Activated CD8-positive, alpha-beta T cell treated with anti-CD3 and anti-CD28 coated beads for 36 hours (primary cell): ENCODE measurements at regions not wholly inside any gene's neighbourhood (a gene's known extent, or its start where the extent isn't known, plus 50 kb on each side); places are given as distances from the start of the nearest gene placed in this dataset.

ENCODE experiments used
- ATAC-seq: fragments of 200-7000 bp; cut with Tn5 transposase; one replicate; pipeline ENCODE4 v1.10.0; 2021; ENCODE audit warnings: mild to moderate bottlenecking, moderate library complexity
- CTCF ChIA-PET: fragments of 350-600 bp; sonication (Branson Sonifier 250); formaldehyde crosslinking; loops from one replicate; lab custom pipeline; 2021; ENCODE audit warnings: antibody characterized with exemption; lab: Charles Lee
- POLR2A ChIA-PET: fragments of 350-600 bp; sonication (Branson Sonifier 250); formaldehyde crosslinking; loops from one replicate; lab custom pipeline; 2021; ENCODE audit warnings: antibody characterized with exemption; lab: Charles Lee
- DNase-seq: peaks from one replicate; pipeline ENCODE4 v3.0.0-alpha.2; 2020
- H3K27ac Mint-ChIP-seq: one replicate; pipeline ENCODE4 v1.8.0; 2021; ENCODE audit warnings: mild to moderate bottlenecking, mixed read lengths
- H3K27me3 Mint-ChIP-seq: one replicate; pipeline ENCODE4 v1.8.0; 2021; ENCODE audit warnings: mixed read lengths
- H3K36me3 Mint-ChIP-seq: one replicate; pipeline ENCODE4 v1.8.0; 2021; ENCODE audit warnings: low read depth, mixed read lengths
- H3K4me1 Mint-ChIP-seq: one replicate; pipeline ENCODE4 v1.8.0; 2021; ENCODE audit warnings: low read depth, mixed read lengths
- H3K4me3 Mint-ChIP-seq: one replicate; pipeline ENCODE4 v1.8.0; 2021; ENCODE audit warnings: mild to moderate bottlenecking, moderate library complexity, mixed read lengths
- H3K9me3 Mint-ChIP-seq: one replicate; pipeline ENCODE4 v1.8.0; 2021; ENCODE audit warnings: mixed read lengths
- CTCF ChIP-seq: fragments of 200-600 bp; IDR thresholded peaks from one replicate; pipeline ENCODE4 v1.8.0; 2022; ENCODE audit warnings: antibody characterized with exemption, mild to moderate bottlenecking
- intact Hi-C: fragments of 100-400 bp; cut with micrococcal nuclease; formaldehyde crosslinking; loops from one replicate; pipeline ENCODE4 v1.10.0; 2022

GRCh38 chr1:106961646-106962045 lies 94.8 kb upstream of the PRMT6 start:
- no peaks in the 10 kb centered on the region for H3K27me3 Mint-ChIP-seq
- no peaks in the 10 kb centered on the region for H3K36me3 Mint-ChIP-seq
- no peaks in the 10 kb centered on the region for H3K4me1 Mint-ChIP-seq
- DNase-seq, result no peak
- H3K4me3 Mint-ChIP-seq, result no peak overlapping the region
- POLR2A ChIA-PET, result no interaction called here
- H3K9me3 Mint-ChIP-seq, result no peaks in the 10 kb centered on the region
- intact Hi-C loops, result no loop called here
- CTCF ChIA-PET, result no interaction called here
- no peak for ATAC-seq
- no peak for TF ChIP-seq CTCF
- no peak overlapping the region for H3K27ac Mint-ChIP-seq

- TF ChIP-seq CTCF, result no peak
- intact Hi-C loops, result no loop called here
- Mint-ChIP-seq H3K27ac (no peak overlapping the region), H3K27me3 (no peaks in the 10 kb centered on the region), H3K4me3 (no peak overlapping the region), H3K4me1 (no peaks in the 10 kb centered on the region), H3K36me3 (no peaks in the 10 kb centered on the region), H3K9me3 (no peaks in the 10 kb centered on the region)
- ChIA-PET POLR2A (no interaction called here), CTCF (no interaction called here)
- ATAC-seq (no peak), DNase-seq (no peak)
Measured at GRCh38 chr1:106962591-106962990, 93.9 kb upstream of the PRMT6 start.

DNA sequence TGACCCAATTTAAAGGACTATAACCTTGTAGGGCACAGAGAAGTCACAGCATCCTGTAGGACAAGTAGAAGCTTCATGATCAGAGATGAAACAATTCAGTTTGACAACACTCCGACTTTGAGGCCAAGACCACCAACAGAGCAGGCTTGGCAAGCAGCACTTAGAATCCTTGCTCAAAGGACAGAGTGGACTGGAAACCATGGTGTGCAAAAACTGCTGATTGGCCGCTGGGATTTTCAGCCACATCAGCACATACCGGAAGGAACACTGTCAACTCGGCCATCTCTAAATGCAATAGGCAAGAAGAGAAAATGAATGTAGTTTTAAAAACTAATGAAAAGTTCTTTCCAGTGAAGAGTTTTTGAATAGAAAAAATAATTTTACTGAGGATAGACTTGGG lies 92.0 kb upstream of the PRMT6 start:
- Mint-ChIP-seq H3K27ac (no peak overlapping the region), H3K4me1 (no peaks in the 10 kb centered on the region), H3K36me3 (no peaks in the 10 kb centered on the region), H3K9me3 (no peaks in the 10 kb centered on the region), H3K4me3 (no peak overlapping the region), H3K27me3 (no peaks in the 10 kb centered on the region)
- no peak for TF ChIP-seq CTCF
- intact Hi-C loops, result no loop called here
- DNase-seq, result no peak
- CTCF ChIA-PET, result no interaction called here
- POLR2A ChIA-PET, result no interaction called here
- ATAC-seq, result no peak

DNA sequence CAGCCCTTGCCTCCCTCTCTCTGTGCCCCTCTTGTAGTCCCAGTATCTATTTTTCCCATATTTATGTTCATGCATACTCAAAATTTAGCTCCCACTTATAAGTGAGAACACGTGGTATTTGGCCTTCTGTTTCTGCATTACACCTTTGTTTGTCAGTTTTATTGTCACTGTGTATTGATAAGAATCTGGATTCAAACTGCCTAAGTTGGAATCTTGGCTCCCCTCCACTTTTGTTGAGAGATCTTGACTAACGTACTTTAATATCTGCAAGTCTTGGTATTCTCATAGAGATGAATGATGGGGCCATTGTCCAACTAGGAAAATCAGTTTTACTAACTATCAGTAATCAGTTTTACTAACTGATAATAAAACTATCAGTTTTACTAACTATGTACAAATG lies 87.8 kb upstream of the PRMT6 start:
- intact Hi-C loops, result no loop called here
- ChIA-PET CTCF (no interaction called here), POLR2A (no interaction called here)
- H3K27me3 Mint-ChIP-seq, result no peaks in the 10 kb centered on the region
- no peak for TF ChIP-seq CTCF
- no peaks in the 10 kb centered on the region for H3K9me3 Mint-ChIP-seq
- H3K36me3 Mint-ChIP-seq, result no peaks in the 10 kb centered on the region
- no peaks in the 10 kb centered on the region for H3K4me1 Mint-ChIP-seq
- H3K27ac Mint-ChIP-seq, result no peak overlapping the region
- ATAC-seq (no peak), DNase-seq (no peak)
- no peak overlapping the region for H3K4me3 Mint-ChIP-seq

DNA sequence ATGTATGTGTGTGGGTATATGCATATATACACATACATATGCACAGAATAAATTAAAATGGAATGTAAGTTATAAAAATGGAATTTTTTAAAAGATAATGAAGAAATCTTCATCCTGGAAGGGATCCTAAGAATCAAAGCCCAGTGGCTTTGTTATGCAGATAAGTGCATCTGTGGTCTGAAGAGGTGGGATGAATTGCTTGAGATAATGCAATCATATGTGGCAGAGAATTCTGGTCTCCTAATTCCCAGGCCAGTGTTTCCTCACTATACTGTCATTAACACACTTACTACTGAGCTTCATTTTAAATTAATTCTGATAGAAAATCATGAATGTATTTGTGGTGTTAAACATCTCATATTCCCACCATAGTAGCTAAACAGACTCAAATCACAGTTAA lies 86.7 kb upstream of the PRMT6 start:
- no peak overlapping the region for H3K4me3 Mint-ChIP-seq
- ChIA-PET CTCF (interaction anchor here (1.1 kb wide), 1 partner anchor 11 kb away, joined by 3 read pairs; no protein-coding TSS in a partner anchor), POLR2A (no interaction called here)
- intact Hi-C loops, result no loop called here
- H3K27ac Mint-ChIP-seq, result no peak overlapping the region
- no peaks in the 10 kb centered on the region for H3K9me3 Mint-ChIP-seq
- TF ChIP-seq CTCF, result no peak
- H3K36me3 Mint-ChIP-seq, result no peaks in the 10 kb centered on the region
- H3K4me1 Mint-ChIP-seq, result no peaks in the 10 kb centered on the region
- no peaks in the 10 kb centered on the region for H3K27me3 Mint-ChIP-seq
- DNase-seq, result no peak
- no peak for ATAC-seq
